Panc1 (cell line): ENCODE measurements at regions not wholly inside any gene's neighbourhood (a gene's known extent, or its start where the extent isn't known, plus 50 kb on each side); places are given as distances from the start of the nearest gene placed in this dataset.
"Not testable (repeated sequence)": the region's sequence is repeated elsewhere in the genome, so short reads cannot be mapped to it uniquely, and the experiment has no call there.

Source experiments
- ATAC-seq: fragments of 200-7000 bp; cut with Tn5 transposase; 2 replicates; pipeline ENCODE4 v1.9.1; 2020; ENCODE audit warnings: mild to moderate bottlenecking, moderate library complexity
- BruUV-seq: library from RNA; stranded (reverse); fragments of 400-500 nt; replicated peaks from 2 replicates; lab custom pipeline; 2021; lab: Mats Ljungman, UMichigan
- CTCF ChIA-PET: fragments of 300-600 bp; sonication (Branson Sonifier 250); formaldehyde crosslinking; loops from one replicate; lab custom pipeline; 2022; ENCODE audit warnings: antibody characterized with exemption; lab: Charles Lee
- POLR2A ChIA-PET: fragments of 300-600 bp; sonication (Branson Sonifier 250); formaldehyde crosslinking; loops from one replicate; lab custom pipeline; 2022; ENCODE audit warnings: antibody characterized with exemption; lab: Charles Lee
- DNase-seq: peaks from one replicate; pipeline ENCODE4 v3.0.0-alpha.2; 2010; ENCODE audit warnings: low read depth, low spot score
- H3K27ac ChIP-seq: 2 replicates; pipeline ENCODE4 v1.5.1; 2011; ENCODE audit warnings: mild to moderate bottlenecking, low read length, inconsistent platforms
- H3K27me3 ChIP-seq: fragments of 200-500 bp; sonication (Bioruptor generic); 2 replicates; pipeline ENCODE4 v1.6.0; 2014; ENCODE audit warnings: low read length, inconsistent platforms; ENCODE audit not compliant: control insufficient read depth, insufficient read depth
- H3K36me3 ChIP-seq: fragments of 200-500 bp; sonication (Bioruptor generic); 2 replicates; pipeline ENCODE4 v1.5.1; 2014; ENCODE audit warnings: inconsistent platforms, mild to moderate bottlenecking, low read length, moderate library complexity; ENCODE audit not compliant: control insufficient read depth, insufficient read depth
- H3K4me1 ChIP-seq: 2 replicates; pipeline ENCODE4 v1.5.1; 2011; ENCODE audit warnings: inconsistent platforms, mild to moderate bottlenecking, low read length, moderate library complexity; ENCODE audit not compliant: control insufficient read depth, insufficient read depth
- H3K4me3 ChIP-seq, 2 experiments: 2 replicates each; pipeline ENCODE4 v1.5.1; 2011 to 2012; ENCODE audit warnings: low read depth in 2 of 2, low read length in 2 of 2, mild to moderate bottlenecking in 2 of 2, inconsistent platforms in 1 of 2, moderate library complexity in 1 of 2
- H3K9me3 ChIP-seq: fragments of 200-500 bp; sonication (Bioruptor generic); 2 replicates; pipeline ENCODE4 v1.5.1; 2014; ENCODE audit warnings: low read depth, mild to moderate bottlenecking, inconsistent platforms, low read length, moderate library complexity; ENCODE audit not compliant: control insufficient read depth, insufficient read depth
- POLR2AphosphoS5 ChIP-seq: IDR thresholded peaks from 2 replicates; pipeline ENCODE4 v1.6.1; 2012; ENCODE audit warnings: mild to moderate bottlenecking, low read depth, low read length, moderate library complexity
- REST ChIP-seq, 2 experiments: IDR thresholded peaks; 2 replicates each; pipeline ENCODE4 v1.6.1; 2011 to 2012; ENCODE audit warnings: low read depth in 2 of 2, control low read depth in 1 of 2, low read length in 1 of 2, mild to moderate bottlenecking in 1 of 2, moderate library complexity in 1 of 2; ENCODE audit not compliant: insufficient read depth in 1 of 2
- SIN3A ChIP-seq: IDR thresholded peaks from 2 replicates; pipeline ENCODE4 v1.6.1; 2012; ENCODE audit warnings: low read depth, mild to moderate bottlenecking, low read length, moderate library complexity, borderline replicate concordance; ENCODE audit not compliant: insufficient read depth
- TCF7L2 ChIP-seq: IDR thresholded peaks from 2 replicates; pipeline ENCODE4 v1.6.1; 2011; ENCODE audit warnings: mild to moderate bottlenecking, low read depth, low read length, inconsistent platforms
- in situ Hi-C: cut with HindIII; loops from 2 replicates; pipeline ENCODE4 v1.10.0; 2016; ENCODE audit warnings: low sequenced_read_pairs, low pct_unique_long_range_greater_than_20kb
- intact Hi-C: fragments of 100-400 bp; cut with micrococcal nuclease; formaldehyde crosslinking; loops from one replicate; pipeline ENCODE4 v1.10.0; 2022; ENCODE audit not compliant: unreplicated experiment
- TF ChIP-seq, protein P1 (sequence below): fragments of 450-650 bp; IDR thresholded peaks from 2 replicates; pipeline ENCODE4 v1.5.1; 2017; ENCODE audit warnings: mild to moderate bottlenecking

- Histone ChIP-seq H3K4me1 (no peaks in the 10 kb centered on the region), H3K27me3 (no peaks in the 10 kb centered on the region), H3K4me3 (no peak overlapping the region), H3K9me3 (no peaks in the 10 kb centered on the region), H3K36me3 (no peaks in the 10 kb centered on the region), H3K27ac (no peak overlapping the region)
- ChIA-PET CTCF (no interaction called here), POLR2A (no interaction called here)
- ATAC-seq = no peak
- in situ Hi-C loops (no loop called here), intact Hi-C loops (no loop called here)
- DNase-seq = no peak
- BruUV-seq = no TSS peak
- TF ChIP-seq, protein P1, sequence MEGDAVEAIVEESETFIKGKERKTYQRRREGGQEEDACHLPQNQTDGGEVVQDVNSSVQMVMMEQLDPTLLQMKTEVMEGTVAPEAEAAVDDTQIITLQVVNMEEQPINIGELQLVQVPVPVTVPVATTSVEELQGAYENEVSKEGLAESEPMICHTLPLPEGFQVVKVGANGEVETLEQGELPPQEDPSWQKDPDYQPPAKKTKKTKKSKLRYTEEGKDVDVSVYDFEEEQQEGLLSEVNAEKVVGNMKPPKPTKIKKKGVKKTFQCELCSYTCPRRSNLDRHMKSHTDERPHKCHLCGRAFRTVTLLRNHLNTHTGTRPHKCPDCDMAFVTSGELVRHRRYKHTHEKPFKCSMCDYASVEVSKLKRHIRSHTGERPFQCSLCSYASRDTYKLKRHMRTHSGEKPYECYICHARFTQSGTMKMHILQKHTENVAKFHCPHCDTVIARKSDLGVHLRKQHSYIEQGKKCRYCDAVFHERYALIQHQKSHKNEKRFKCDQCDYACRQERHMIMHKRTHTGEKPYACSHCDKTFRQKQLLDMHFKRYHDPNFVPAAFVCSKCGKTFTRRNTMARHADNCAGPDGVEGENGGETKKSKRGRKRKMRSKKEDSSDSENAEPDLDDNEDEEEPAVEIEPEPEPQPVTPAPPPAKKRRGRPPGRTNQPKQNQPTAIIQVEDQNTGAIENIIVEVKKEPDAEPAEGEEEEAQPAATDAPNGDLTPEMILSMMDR = no peak
- TF ChIP-seq POLR2AphosphoS5 = no peak
- TF ChIP-seq SIN3A = no peak
- no peak for TF ChIP-seq REST (IDR thresholded peaks at IDR 0.05; ENCODE audit: insufficient read depth in 1 of 2, low read depth in 2 of 2, low read length in 1 of 2)
- no peak for TF ChIP-seq TCF7L2
These were observed 94.6 kb upstream of the SETMAR start for GRCh38 chr3:4208556-4208955.

DNA sequence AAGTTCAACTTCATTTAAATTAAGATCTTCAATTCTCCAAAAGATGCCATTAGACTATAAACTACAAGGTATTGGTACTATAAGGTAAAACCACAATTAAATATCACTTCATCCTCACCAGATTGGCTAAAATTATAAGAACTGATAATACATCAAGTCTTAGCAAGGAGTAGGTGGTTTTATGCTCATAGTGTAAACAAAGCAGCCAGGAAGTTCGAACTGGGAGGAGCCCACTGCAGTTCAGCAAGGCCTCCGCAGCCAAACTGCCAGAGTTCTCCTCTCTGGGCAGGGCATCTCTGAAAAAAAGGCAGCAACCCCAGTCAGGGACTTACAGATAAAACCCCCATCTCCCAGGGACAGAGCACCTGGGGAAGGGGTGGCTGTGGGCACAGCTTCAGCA lies 91.6 kb upstream of the SETMAR start:
- POLR2A ChIA-PET = no interaction called here
- Histone ChIP-seq H3K27ac (no peak overlapping the region), H3K9me3 (no peaks in the 10 kb centered on the region), H3K4me1 (no peaks in the 10 kb centered on the region), H3K27me3 (no peaks in the 10 kb centered on the region), H3K36me3 (no peaks in the 10 kb centered on the region), H3K4me3 (no peak overlapping the region)
- DNase-seq = no peak
- CTCF ChIA-PET = no interaction called here
- TF ChIP-seq SIN3A (no peak), POLR2AphosphoS5 (no peak), TCF7L2 (no peak), REST (IDR thresholded peaks at IDR 0.05; ENCODE audit: insufficient read depth in 1 of 2, low read depth in 2 of 2, low read length in 1 of 2) (no peak)
- TF ChIP-seq, protein P1 = no peak
- intact Hi-C loops (no loop called here), in situ Hi-C loops (no loop called here)
- ATAC-seq = no peak
- BruUV-seq = no TSS peak

DNA sequence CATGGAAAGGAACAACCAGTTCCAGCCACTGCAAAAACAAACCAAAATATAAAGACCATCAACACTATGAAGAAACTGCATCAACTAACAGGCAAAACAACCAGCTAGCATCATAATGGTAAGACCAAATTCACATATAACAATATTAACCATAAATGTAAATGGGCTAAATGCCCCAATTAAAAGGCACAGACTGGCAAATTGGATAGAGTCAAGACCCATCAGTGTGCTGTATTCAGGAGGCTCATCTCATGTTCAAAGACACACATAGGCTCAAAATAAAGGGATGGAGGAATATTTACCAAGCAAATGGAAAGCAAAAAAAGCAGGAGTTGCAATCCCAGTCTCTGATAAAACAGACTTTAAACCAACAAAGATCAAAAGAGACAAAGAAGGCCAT lies 89.7 kb upstream of the SETMAR start:
- intact Hi-C loops, BruUV-seq, H3K9me3 ChIP-seq, H3K4me1 ChIP-seq, POLR2A ChIA-PET, H3K27me3 ChIP-seq, H3K4me3 ChIP-seq, DNase-seq, H3K27ac ChIP-seq, ATAC-seq, H3K36me3 ChIP-seq, CTCF ChIA-PET, in situ Hi-C loops: not testable (repeated sequence)

DNA sequence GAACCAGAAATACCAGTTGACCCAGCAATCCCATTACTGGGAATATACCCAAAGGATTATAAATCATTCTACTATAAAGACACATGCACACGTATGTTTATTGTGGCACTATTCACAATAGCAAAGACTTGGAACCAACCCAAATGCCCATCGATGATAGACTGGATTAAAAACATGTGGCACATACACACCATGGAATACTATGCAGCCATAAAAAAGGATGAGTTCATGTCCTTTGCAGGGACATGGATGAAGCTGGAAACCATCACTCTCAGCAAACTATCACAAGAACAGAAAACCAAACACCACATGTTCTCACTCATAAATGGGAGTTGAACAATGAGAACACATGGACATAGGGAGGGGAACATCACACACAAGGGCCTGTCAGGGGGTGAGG lies 86.2 kb upstream of the SETMAR start:
- H3K27me3 ChIP-seq, intact Hi-C loops, H3K9me3 ChIP-seq, DNase-seq, H3K4me1 ChIP-seq, BruUV-seq, H3K4me3 ChIP-seq, H3K36me3 ChIP-seq, H3K27ac ChIP-seq, ATAC-seq, in situ Hi-C loops, POLR2A ChIA-PET: not testable (repeated sequence)
- CTCF ChIA-PET = interaction anchor here (0.6 kb wide), 1 partner anchor 218 kb away, joined by 4 read pairs; no protein-coding TSS in a partner anchor
